GM21528 (cell line): ENCODE measurements at regions not wholly inside any gene's neighbourhood (a gene's known extent, or its start where the extent isn't known, plus 50 kb on each side); places are given as distances from the start of the nearest gene placed in this dataset.
"Not testable (repeated sequence)": the region's sequence is repeated elsewhere in the genome, so short reads cannot be mapped to it uniquely, and the experiment has no call there.

Experiments
- ATAC-seq: cut with Tn5 transposase; IDR thresholded peaks from one replicate; pipeline ENCODE4 v1.9.1; 2021; ENCODE audit warnings: mild to moderate bottlenecking, moderate library complexity; ENCODE audit not compliant: unreplicated experiment, low FRiP score

- not testable (repeated sequence) for ATAC-seq
Observed at GRCh38 chr3:195999176-195999575, 82.7 kb downstream of the TFRC start.

GRCh38 chr3:195996314-195996713, 85.6 kb downstream of the TFRC start:
- not testable (repeated sequence) for ATAC-seq

GRCh38 chr3:195994343-195994742, 86.0 kb upstream of the TNK2 start:
- ATAC-seq = not testable (repeated sequence)

GRCh38 chr3:195993671-195994070, 85.3 kb upstream of the TNK2 start:
- not testable (repeated sequence) for ATAC-seq

GRCh38 chr3:195992956-195993595, 84.7 kb upstream of the TNK2 start:
- ATAC-seq = not testable (repeated sequence)

- not testable (repeated sequence) for ATAC-seq
Observed at GRCh38 chr3:195991986-195992385, 83.6 kb upstream of the TNK2 start.

GRCh38 chr3:195991243-195991642, 82.9 kb upstream of the TNK2 start:
- not testable (repeated sequence) for ATAC-seq

- not testable (repeated sequence) for ATAC-seq
Observed at GRCh38 chr3:195990841-195991174, 82.5 kb upstream of the TNK2 start.

- ATAC-seq = peak; percentile 89
Observed at GRCh38 chr3:195989921-195990840, 81.8 kb upstream of the TNK2 start.

- ATAC-seq = peak; percentile 53
Observed at GRCh38 chr3:195989197-195989920, 81.0 kb upstream of the TNK2 start.

GRCh38 chr3:195988764-195989163, 80.4 kb upstream of the TNK2 start:
- not testable (repeated sequence) for ATAC-seq

- ATAC-seq = not testable (repeated sequence)
Observed at GRCh38 chr3:195987001-195987400, 78.7 kb upstream of the TNK2 start.

GRCh38 chr3:195986576-195986975, 78.2 kb upstream of the TNK2 start:
- not testable (repeated sequence) for ATAC-seq

- ATAC-seq = not testable (repeated sequence)
Observed at GRCh38 chr3:195985348-195985920, 77.1 kb upstream of the TNK2 start.

- not testable (repeated sequence) for ATAC-seq
Observed at GRCh38 chr3:195984392-195985030, 76.2 kb upstream of the TNK2 start.

GRCh38 chr3:195983880-195984279, 75.5 kb upstream of the TNK2 start:
- not testable (repeated sequence) for ATAC-seq

- not testable (repeated sequence) for ATAC-seq
Observed at GRCh38 chr3:195982754-195983153, 74.4 kb upstream of the TNK2 start.

GRCh38 chr3:195981778-195982177, 73.4 kb upstream of the TNK2 start:
- ATAC-seq = not testable (repeated sequence)

GRCh38 chr3:195979877-195980276, 71.5 kb upstream of the TNK2 start:
- ATAC-seq = not testable (repeated sequence)

- not testable (repeated sequence) for ATAC-seq
Observed at GRCh38 chr3:195978585-195978984, 70.2 kb upstream of the TNK2 start.
